Esophagus muscularis mucosa (tissue), 4 donors: ENCODE measurements at regions not wholly inside any gene's neighbourhood (a gene's known extent, or its start where the extent isn't known, plus 50 kb on each side); places are given as distances from the start of the nearest gene placed in this dataset.

Experiments
- DNase-seq: peaks from one replicate; pipeline ENCODE4 v3.0.0-alpha.2; 2017; ENCODE audit errors: extremely low spot score
- H3K27ac ChIP-seq, 4 donors: fragments of 200-600 bp; sonication (generic); replicated peaks in 1 of 4; 1 replicate in 3 of 4; 2 replicates in 1 of 4; pipeline ENCODE4 v1.5.1; 2016 to 2019; ENCODE audit warnings: mild to moderate bottlenecking in 1 of 4
- H3K27me3 ChIP-seq, 4 donors: fragments of 200-600 bp; sonication (generic); one replicate each; pipeline versions ENCODE4 v1.5.1 to v1.6.0; 2016 to 2019
- H3K36me3 ChIP-seq, 4 donors: fragments of 200-600 bp; sonication (generic); one replicate each; pipeline ENCODE4 v1.5.1; 2016 to 2019
- H3K4me1 ChIP-seq, 4 donors: fragments of 200-600 bp; sonication (generic); one replicate each; pipeline ENCODE4 v1.5.1; 2016 to 2019
- H3K4me3 ChIP-seq, 4 donors: fragments of 200-600 bp; sonication (generic); 1 replicate in 2 of 4; 2 replicates in 2 of 4; pipeline ENCODE4 v1.5.1; 2016 to 2019; ENCODE audit warnings: mild to moderate bottlenecking in 4 of 4, moderate library complexity in 1 of 4
- H3K9me3 ChIP-seq, 4 donors: fragments of 200-600 bp; sonication (generic); 1 replicate in 3 of 4; 2 replicates in 1 of 4; pipeline ENCODE4 v1.5.1; 2016 to 2019
- EP300 ChIP-seq: sonication (generic); formaldehyde crosslinking; IDR thresholded peaks from one replicate; pipeline ENCODE4 v1.6.1; 2017; ENCODE audit warnings: antibody characterized with exemption
- POLR2A ChIP-seq: fragments of 450-650 bp; IDR thresholded peaks from one replicate; pipeline ENCODE4 v1.6.1; 2017; ENCODE audit warnings: antibody characterized with exemption, moderate library complexity, mild to moderate bottlenecking, low read depth
- POLR2AphosphoS5 ChIP-seq, 2 donors: sonication (generic); formaldehyde crosslinking; IDR thresholded peaks; one replicate each; pipeline ENCODE4 v1.6.1; 2017; ENCODE audit warnings: antibody characterized with exemption in 2 of 2
- whole genome bisulfite sequencing: methylation state at CpG from one replicate; pipeline ENCODE4 v1.1.5; 2018; 5-methylcytosine and 5-hydroxymethylcytosine counted together
- intact Hi-C: fragments of 100-400 bp; cut with DNase I; formaldehyde crosslinking; loops from one replicate; pipeline ENCODE4 v1.15.1; 2023
- TF ChIP-seq, protein P1 (sequence below), 3 experiments: fragments of 200-600 bp in 2 of 3; fragments of 450-650 bp in 1 of 3; sonication (generic) in 2 of 3; IDR thresholded peaks; one replicate each; pipeline ENCODE4 v1.5.1; 2017 to 2019; ENCODE audit warnings: antibody characterized with exemption in 3 of 3, mild to moderate bottlenecking in 2 of 3, moderate library complexity in 1 of 3

DNA sequence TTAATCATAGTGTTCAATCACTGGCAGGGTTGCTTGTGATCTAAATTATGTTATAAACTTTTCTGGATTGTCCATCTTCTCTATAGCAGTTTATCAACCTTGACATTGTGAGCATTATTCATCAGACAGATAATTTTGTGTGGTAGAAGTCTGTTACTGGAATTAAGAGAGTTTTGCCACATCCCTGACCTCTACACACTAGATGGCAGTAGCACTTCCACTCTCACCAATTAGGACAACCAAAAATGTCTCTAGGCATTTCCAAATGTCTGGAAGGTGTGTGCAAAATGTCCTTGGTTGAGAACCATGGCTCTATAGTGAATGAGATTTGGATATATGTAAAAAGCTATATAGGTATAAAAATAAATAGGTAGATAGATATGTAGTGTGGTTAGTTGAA, 324.1 kb upstream of the FAM47C start:
- TF ChIP-seq POLR2AphosphoS5 (IDR thresholded peaks at IDR 0.05) = no peak
- TF ChIP-seq POLR2A = no peak
- TF ChIP-seq EP300 = no peak
- TF ChIP-seq, protein P1, sequence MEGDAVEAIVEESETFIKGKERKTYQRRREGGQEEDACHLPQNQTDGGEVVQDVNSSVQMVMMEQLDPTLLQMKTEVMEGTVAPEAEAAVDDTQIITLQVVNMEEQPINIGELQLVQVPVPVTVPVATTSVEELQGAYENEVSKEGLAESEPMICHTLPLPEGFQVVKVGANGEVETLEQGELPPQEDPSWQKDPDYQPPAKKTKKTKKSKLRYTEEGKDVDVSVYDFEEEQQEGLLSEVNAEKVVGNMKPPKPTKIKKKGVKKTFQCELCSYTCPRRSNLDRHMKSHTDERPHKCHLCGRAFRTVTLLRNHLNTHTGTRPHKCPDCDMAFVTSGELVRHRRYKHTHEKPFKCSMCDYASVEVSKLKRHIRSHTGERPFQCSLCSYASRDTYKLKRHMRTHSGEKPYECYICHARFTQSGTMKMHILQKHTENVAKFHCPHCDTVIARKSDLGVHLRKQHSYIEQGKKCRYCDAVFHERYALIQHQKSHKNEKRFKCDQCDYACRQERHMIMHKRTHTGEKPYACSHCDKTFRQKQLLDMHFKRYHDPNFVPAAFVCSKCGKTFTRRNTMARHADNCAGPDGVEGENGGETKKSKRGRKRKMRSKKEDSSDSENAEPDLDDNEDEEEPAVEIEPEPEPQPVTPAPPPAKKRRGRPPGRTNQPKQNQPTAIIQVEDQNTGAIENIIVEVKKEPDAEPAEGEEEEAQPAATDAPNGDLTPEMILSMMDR (IDR thresholded peaks at IDR 0.05) = no peak
- H3K27me3 ChIP-seq = no peaks in the 10 kb centered on the region
- intact Hi-C loops = no loop called here

DNA sequence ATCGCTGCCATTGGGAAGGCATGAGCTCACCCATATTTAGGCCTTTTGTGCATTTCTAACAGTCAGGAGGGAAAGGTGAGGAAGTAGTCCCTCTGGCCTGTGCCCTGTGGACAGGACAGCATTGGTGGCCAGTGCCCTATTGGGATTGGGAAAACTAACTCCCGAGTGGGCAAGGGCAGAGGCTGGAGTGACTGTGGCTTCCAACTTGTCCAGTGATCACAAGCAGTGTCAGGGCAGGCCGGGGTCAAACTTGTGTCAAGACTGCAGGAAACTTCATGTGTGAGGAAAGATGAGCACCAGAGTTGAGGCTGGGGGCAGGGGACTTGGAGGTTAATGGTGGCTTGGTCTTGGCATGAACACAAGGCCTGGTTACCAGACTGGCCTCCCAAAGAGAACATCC, 286.2 kb upstream of the FAM47C start:
- intact Hi-C loops = no loop called here
- TF ChIP-seq POLR2A (no peak), POLR2AphosphoS5 (IDR thresholded peaks at IDR 0.05) (no peak), EP300 (no peak)
- TF ChIP-seq, protein P1 (IDR thresholded peaks at IDR 0.05) = no peak
- Histone ChIP-seq H3K4me3 (no peak overlapping the region), H3K36me3 (no peaks in the 10 kb centered on the region), H3K4me1 (no peaks in the 10 kb centered on the region), H3K9me3 (no peaks in the 10 kb centered on the region), H3K27ac (no peak overlapping the region), H3K27me3 (no peaks in the 10 kb centered on the region)
- 71% methylated on average over 2 of the region's 3 CpGs for WGBS
- no peak for DNase-seq

More for the DNA sequence above, 324.1 kb upstream of the FAM47C start:
- no peaks in the 10 kb centered on the region for H3K4me1 ChIP-seq
- no peaks in the 10 kb centered on the region for H3K9me3 ChIP-seq
- no peak for DNase-seq
- no peak overlapping the region for H3K27ac ChIP-seq
- H3K36me3 ChIP-seq = no peaks in the 10 kb centered on the region
- no peak overlapping the region for H3K4me3 ChIP-seq

DNA sequence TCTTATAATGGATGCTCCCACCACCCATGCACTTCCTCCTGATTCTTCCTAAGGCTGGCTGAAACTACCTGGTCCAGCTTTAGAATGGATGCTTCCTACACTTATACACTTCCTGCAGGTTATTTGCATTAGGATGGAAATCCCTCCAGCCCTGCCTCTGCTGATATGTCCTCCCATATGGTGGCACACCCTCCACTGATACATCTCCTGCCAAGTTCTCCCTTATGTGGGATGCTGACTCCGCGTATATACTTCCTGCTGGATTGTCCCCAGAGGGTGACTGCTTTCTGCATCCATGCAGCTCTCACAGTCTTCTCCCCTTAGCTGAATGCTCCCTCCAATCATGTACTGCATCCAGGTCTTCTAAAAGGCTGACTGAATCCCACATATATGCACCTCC, 254.6 kb upstream of the FAM47C start:
- DNase-seq = no peak
- Histone ChIP-seq H3K36me3 (no peaks in the 10 kb centered on the region), H3K27ac (no peak overlapping the region), H3K27me3 (no peaks in the 10 kb centered on the region), H3K4me1 (no peaks in the 10 kb centered on the region), H3K4me3 (no peak overlapping the region), H3K9me3 (peaks cover 0 to 6% (median 0%) of the 10 kb centered on the region in 4 donors)
- intact Hi-C loops = no loop called here
- whole genome bisulfite sequencing = 79% methylated on average over 2 of the region's 2 CpGs
- TF ChIP-seq, protein P1 (IDR thresholded peaks at IDR 0.05) = no peak
- no peak for TF ChIP-seq POLR2A
- TF ChIP-seq POLR2AphosphoS5 (IDR thresholded peaks at IDR 0.05) = no peak
- no peak for TF ChIP-seq EP300

DNA sequence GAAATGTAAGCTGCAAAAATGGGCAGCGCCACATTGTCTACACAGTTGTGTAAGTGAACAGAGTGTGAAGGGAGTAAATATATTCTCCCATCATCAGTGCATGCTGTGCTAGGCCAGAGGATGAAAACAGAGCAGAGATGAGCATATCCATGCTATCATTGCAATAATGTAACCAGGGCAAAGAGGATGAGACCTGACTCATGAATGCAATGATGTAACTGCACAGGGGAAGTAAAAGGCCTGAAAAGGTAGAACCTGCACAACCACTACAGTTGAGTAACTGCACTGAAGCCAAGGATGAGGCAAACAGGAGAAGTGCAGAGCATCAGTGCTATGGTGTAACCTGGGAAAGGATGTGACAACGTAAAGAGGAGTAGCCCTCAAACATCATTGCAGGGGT, 220.4 kb upstream of the FAM47C start:
- Histone ChIP-seq H3K4me3 (no peak overlapping the region), H3K4me1 (no peaks in the 10 kb centered on the region), H3K36me3 (no peaks in the 10 kb centered on the region), H3K27ac (no peak overlapping the region), H3K9me3 (no peaks in the 10 kb centered on the region), H3K27me3 (no peaks in the 10 kb centered on the region)
- TF ChIP-seq POLR2AphosphoS5 (IDR thresholded peaks at IDR 0.05) (no peak), POLR2A (no peak), EP300 (no peak)
- TF ChIP-seq, protein P1 (IDR thresholded peaks at IDR 0.05) = no peak
- intact Hi-C loops = no loop called here
- WGBS = 74% methylated on average over 2 of the region's 2 CpGs
- DNase-seq = peak; percentile 31

DNA sequence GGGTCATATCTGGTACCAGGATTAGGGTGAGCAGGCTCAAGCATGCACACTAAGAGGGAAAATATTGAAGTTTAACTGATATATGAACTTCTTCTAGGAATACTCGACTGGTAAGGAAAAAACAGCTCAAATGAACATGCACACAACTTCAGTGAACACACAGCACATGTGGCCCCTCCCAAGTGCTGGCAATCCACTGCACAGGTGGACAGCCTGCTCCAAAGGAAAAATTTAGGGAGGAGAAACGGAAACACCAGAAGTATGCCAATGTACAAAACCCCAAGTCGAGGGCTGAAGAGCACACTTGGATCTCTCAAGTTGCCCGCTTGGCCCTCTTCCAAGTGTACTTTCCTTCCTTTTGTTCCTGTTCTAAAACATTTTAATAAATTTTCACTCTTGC, 205.0 kb upstream of the FAM47C start:
- no peaks in the 10 kb centered on the region for H3K4me1 ChIP-seq
- intact Hi-C loops = no loop called here
- H3K4me3 ChIP-seq = no peak overlapping the region
- no peaks in the 10 kb centered on the region for H3K27me3 ChIP-seq
- WGBS = 74% methylated on average over 4 of the region's 4 CpGs
- TF ChIP-seq POLR2A = no peak
- H3K36me3 ChIP-seq = no peaks in the 10 kb centered on the region
- DNase-seq = no peak
- peaks cover 0 to 4% (median 0%) of the 10 kb centered on the region in 4 donors for H3K9me3 ChIP-seq
- H3K27ac ChIP-seq = no peak overlapping the region
